ENCODE measurements at regions not wholly inside any gene's neighbourhood (a gene's known extent, or its start where the extent isn't known, plus 50 kb on each side); places are given as distances from the start of the nearest gene placed in this dataset.

DNA sequence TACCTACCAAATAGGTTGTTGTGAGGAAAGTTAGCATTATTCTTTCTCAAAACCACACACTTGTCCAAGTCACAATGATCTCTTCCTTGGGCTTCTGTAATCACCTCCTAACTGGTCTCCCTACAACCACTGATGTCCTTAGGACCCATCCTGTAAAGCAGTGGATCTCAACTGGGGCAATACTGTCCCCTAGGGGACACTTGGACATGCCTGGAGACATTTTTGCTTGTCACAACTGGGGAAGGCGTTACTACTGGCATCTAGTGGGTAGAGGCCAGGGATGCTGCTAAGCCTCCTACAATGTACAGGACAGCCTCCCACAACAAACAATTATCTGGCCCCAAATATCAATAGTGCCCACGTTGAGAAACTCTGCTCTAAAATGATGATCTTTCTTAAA is 118.7 kb upstream of the AP1S2 start:
- DNase-seq (ENCODE audit: low read depth): peak; percentile 27
- TF ChIP-seq, protein P1, sequence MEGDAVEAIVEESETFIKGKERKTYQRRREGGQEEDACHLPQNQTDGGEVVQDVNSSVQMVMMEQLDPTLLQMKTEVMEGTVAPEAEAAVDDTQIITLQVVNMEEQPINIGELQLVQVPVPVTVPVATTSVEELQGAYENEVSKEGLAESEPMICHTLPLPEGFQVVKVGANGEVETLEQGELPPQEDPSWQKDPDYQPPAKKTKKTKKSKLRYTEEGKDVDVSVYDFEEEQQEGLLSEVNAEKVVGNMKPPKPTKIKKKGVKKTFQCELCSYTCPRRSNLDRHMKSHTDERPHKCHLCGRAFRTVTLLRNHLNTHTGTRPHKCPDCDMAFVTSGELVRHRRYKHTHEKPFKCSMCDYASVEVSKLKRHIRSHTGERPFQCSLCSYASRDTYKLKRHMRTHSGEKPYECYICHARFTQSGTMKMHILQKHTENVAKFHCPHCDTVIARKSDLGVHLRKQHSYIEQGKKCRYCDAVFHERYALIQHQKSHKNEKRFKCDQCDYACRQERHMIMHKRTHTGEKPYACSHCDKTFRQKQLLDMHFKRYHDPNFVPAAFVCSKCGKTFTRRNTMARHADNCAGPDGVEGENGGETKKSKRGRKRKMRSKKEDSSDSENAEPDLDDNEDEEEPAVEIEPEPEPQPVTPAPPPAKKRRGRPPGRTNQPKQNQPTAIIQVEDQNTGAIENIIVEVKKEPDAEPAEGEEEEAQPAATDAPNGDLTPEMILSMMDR (IDR thresholded peaks at IDR 0.05; ENCODE audit: insufficient read depth, low read length): peak; percentile 40
- H3K4me3 ChIP-seq (ENCODE audit: low read depth, low read length): no peak overlapping the region

DNA sequence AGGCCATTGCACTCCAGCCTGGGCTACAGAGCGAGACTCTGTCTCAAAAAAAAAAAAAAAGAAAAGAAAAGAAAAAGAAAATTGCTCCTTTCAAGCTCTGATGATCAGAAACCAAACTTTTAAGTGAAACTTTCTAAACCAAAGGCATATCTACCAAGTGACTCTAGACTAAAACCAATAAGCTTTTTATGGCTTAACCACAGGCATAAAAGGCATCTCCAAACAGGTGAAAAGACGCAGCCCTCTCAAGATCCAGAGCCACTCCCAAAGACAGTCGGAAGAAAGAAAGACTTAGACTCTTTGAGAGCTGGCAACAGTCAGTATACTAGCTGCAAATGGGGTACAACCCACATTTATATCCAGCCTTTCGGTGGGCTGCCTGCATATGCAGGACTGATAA is 117.1 kb upstream of the AP1S2 start:
- TF ChIP-seq, protein P1 (IDR thresholded peaks at IDR 0.05; ENCODE audit: insufficient read depth, low read length): no peak
- no peak overlapping the region for H3K4me3 ChIP-seq (ENCODE audit: low read depth, low read length)
- DNase-seq (ENCODE audit: low read depth): no peak

DNA sequence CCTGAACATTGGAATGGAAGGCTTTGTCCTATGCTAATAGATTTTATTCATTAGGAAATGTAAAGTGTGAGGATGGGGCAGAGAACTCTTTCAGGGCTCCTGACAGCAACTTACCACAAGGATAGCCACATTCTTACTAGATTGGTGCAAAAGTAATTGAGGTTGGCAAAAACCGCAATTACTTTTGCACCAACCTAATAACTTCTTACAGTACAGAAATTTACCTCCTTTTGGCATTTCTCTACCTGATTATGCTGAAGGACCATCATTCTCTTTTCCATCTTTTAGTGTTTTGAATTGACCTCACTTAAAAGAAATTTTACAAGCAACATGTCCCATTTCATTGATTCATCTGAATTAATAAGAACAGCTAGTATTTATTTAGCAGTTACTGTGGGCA is 109.2 kb upstream of the AP1S2 start:
- TF ChIP-seq, protein P1 (IDR thresholded peaks at IDR 0.05; ENCODE audit: insufficient read depth, low read length): no peak
- no peak overlapping the region for H3K4me3 ChIP-seq (ENCODE audit: low read depth, low read length)
- no peak for DNase-seq (ENCODE audit: low read depth)

DNA sequence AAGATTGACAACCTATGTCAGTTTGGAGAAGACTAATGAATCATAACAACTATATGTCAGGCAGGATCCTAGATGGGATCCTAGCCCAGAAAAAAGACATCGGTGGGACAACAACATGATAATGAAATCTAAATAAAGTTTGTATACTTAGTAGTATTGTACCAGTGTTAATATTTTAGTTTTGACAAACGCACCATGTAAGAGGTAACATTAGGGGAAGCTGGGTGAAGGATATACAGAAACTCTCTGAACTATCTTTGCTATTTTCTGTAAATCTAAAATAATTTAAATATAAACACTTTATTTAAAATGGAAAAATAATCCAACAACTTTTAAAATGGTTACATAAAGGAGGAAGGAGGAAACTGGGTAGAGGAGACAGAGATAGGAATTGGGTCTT is 105.6 kb upstream of the AP1S2 start:
- DNase-seq (ENCODE audit: low read depth): no peak
- TF ChIP-seq, protein P1 (IDR thresholded peaks at IDR 0.05; ENCODE audit: insufficient read depth, low read length): no peak
- H3K4me3 ChIP-seq (ENCODE audit: low read depth, low read length): no peak overlapping the region

DNA sequence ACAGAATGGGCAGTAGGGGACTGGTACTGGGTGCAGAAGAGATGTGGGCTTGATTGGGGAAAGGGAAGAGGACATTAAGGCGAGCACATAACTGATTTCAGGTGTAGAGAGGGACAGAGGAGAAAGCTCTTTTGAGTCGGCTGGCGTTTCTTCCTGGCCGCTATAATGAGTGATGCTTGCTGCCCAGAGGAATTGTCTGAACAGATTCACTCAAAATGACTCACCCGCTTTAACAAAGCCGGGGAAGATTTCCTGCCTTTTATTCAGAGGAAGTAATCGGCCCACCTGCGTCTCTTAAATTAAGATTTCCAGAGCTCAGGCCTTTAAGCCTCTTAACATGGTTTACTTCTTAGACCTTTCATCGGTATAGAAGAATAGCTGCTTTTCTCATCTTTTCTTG is 102.1 kb upstream of the AP1S2 start:
- no peak overlapping the region for H3K4me3 ChIP-seq (ENCODE audit: low read depth, low read length)
- TF ChIP-seq, protein P1 (IDR thresholded peaks at IDR 0.05; ENCODE audit: insufficient read depth, low read length): no peak
- DNase-seq (ENCODE audit: low read depth): no peak

DNA sequence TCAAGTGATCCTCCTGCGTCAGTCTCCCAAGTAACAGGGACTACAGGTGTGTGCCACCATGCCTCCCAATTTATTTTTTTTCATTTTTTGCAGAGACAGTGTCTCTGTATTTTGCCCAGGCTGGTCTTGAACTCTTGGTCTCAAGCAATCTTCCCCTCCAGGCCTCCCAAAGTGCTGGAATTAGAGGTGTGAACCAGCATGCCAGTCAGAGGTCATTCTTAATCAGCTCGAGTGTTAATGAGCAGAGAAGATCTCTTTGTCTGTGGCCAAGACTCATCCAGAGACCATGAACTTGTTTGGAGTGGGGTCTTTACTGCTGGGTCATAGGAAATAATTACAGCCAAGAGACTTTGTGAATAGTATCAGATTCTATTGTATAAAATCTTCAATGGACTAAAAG is 99.2 kb upstream of the AP1S2 start:
- TF ChIP-seq, protein P1 (IDR thresholded peaks at IDR 0.05; ENCODE audit: insufficient read depth, low read length): no peak
- DNase-seq (ENCODE audit: low read depth): no peak
- no peak overlapping the region for H3K4me3 ChIP-seq (ENCODE audit: low read depth, low read length)

DNA sequence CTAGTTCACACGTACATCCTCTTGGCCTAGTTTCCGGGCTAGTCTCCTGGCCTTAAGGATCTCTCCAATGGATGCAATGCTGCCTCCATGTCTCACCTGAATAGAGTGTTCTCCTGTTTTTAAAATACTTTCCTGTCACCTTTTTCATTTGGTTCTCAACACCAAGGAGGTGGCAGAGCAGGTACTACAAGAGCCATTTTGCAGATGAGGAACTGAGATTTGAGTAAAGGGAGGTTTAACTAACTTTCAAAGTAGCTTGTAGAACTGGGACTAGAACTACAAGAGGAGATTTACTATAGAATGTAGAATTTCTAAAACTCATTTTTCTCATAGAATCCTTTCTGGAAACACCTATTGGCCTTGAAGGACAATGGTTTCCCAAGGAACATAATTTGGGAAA is 97.6 kb upstream of the AP1S2 start:
- no peak overlapping the region for H3K4me3 ChIP-seq (ENCODE audit: low read depth, low read length)
- TF ChIP-seq, protein P1 (IDR thresholded peaks at IDR 0.05; ENCODE audit: insufficient read depth, low read length): no peak
- DNase-seq (ENCODE audit: low read depth): no peak

All from fibroblast of the aortic adventitia (primary cell).